ENCODE measurements at regions not wholly inside any gene's neighbourhood (a gene's known extent, or its start where the extent isn't known, plus 50 kb on each side); places are given as distances from the start of the nearest gene placed in this dataset.

GRCh38 chr4:126779436-126780166 is 853.2 kb upstream of the INTU start:
- DNase-seq (ENCODE audit: low read depth in 1 of 2, low spot score in 1 of 2), result no peak
- Histone ChIP-seq H3K27me3 (ENCODE audit: insufficient read depth, poor library complexity, severe bottlenecking) (no peaks in the 10 kb centered on the region), H3K4me3 (replicated peaks; ENCODE audit: insufficient read depth, low read length) (no peak overlapping the region), H3K27ac (replicated peaks) (no peak overlapping the region)
- TF ChIP-seq, protein P1, sequence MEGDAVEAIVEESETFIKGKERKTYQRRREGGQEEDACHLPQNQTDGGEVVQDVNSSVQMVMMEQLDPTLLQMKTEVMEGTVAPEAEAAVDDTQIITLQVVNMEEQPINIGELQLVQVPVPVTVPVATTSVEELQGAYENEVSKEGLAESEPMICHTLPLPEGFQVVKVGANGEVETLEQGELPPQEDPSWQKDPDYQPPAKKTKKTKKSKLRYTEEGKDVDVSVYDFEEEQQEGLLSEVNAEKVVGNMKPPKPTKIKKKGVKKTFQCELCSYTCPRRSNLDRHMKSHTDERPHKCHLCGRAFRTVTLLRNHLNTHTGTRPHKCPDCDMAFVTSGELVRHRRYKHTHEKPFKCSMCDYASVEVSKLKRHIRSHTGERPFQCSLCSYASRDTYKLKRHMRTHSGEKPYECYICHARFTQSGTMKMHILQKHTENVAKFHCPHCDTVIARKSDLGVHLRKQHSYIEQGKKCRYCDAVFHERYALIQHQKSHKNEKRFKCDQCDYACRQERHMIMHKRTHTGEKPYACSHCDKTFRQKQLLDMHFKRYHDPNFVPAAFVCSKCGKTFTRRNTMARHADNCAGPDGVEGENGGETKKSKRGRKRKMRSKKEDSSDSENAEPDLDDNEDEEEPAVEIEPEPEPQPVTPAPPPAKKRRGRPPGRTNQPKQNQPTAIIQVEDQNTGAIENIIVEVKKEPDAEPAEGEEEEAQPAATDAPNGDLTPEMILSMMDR (IDR thresholded peaks at IDR 0.05; ENCODE audit: insufficient read depth, low read length), result no peak
- TF ChIP-seq GABPA (IDR thresholded peaks at IDR 0.05; ENCODE audit: low read depth) (no peak), SPI1 (IDR thresholded peaks at IDR 0.05; ENCODE audit: borderline replicate concordance, low read depth) (no peak), POLR2AphosphoS5 (IDR thresholded peaks at IDR 0.05; ENCODE audit: low read depth) (no peak)
- TF ChIP-seq, protein P2, sequence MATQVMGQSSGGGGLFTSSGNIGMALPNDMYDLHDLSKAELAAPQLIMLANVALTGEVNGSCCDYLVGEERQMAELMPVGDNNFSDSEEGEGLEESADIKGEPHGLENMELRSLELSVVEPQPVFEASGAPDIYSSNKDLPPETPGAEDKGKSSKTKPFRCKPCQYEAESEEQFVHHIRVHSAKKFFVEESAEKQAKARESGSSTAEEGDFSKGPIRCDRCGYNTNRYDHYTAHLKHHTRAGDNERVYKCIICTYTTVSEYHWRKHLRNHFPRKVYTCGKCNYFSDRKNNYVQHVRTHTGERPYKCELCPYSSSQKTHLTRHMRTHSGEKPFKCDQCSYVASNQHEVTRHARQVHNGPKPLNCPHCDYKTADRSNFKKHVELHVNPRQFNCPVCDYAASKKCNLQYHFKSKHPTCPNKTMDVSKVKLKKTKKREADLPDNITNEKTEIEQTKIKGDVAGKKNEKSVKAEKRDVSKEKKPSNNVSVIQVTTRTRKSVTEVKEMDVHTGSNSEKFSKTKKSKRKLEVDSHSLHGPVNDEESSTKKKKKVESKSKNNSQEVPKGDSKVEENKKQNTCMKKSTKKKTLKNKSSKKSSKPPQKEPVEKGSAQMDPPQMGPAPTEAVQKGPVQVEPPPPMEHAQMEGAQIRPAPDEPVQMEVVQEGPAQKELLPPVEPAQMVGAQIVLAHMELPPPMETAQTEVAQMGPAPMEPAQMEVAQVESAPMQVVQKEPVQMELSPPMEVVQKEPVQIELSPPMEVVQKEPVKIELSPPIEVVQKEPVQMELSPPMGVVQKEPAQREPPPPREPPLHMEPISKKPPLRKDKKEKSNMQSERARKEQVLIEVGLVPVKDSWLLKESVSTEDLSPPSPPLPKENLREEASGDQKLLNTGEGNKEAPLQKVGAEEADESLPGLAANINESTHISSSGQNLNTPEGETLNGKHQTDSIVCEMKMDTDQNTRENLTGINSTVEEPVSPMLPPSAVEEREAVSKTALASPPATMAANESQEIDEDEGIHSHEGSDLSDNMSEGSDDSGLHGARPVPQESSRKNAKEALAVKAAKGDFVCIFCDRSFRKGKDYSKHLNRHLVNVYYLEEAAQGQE (IDR thresholded peaks at IDR 0.05; ENCODE audit: insufficient replicate concordance, low read depth), result no peak

GRCh38 chr4:126783191-126783590 is 849.6 kb upstream of the INTU start:
- TF ChIP-seq SPI1 (IDR thresholded peaks at IDR 0.05; ENCODE audit: borderline replicate concordance, low read depth), result no peak
- no peak for TF ChIP-seq GABPA (IDR thresholded peaks at IDR 0.05; ENCODE audit: low read depth)
- TF ChIP-seq, protein P1 (IDR thresholded peaks at IDR 0.05; ENCODE audit: insufficient read depth, low read length), result no peak
- TF ChIP-seq POLR2AphosphoS5 (IDR thresholded peaks at IDR 0.05; ENCODE audit: low read depth), result no peak
- TF ChIP-seq, protein P2 (IDR thresholded peaks at IDR 0.05; ENCODE audit: insufficient replicate concordance, low read depth), result no peak
- no peak overlapping the region for H3K27ac ChIP-seq (replicated peaks)

DNA sequence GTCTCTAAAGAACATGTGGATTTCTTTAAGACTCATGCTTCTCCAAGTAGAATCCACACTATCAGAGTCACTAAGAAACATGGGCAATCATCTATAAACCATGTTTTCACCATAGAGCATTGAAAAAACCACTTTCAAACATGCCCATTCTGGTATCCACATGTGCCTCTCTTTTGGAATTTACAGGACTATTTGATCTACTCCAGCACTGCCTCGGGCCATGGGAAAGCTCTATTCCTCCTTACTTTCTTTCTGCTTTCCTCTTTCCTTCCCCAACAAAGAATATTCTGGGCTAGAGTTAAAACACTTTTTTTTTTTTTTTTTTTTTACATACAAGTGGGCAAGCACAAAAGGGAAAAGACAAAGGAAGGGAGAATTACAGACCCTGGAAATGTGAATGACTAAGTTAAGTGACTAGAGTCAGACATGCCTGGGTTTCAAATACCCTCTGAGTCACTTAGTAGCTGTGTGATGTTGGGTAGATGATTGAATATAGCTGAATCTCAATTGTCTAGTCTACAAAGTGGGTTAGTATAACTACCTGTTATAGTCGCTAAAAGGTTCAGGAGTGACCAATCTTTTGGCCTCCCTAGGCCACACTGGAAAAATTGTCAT is 847.7 kb upstream of the INTU start:
- H3K27ac ChIP-seq (replicated peaks), result no peak overlapping the region
- no peak for TF ChIP-seq GABPA (IDR thresholded peaks at IDR 0.05; ENCODE audit: low read depth)
- TF ChIP-seq SPI1 (IDR thresholded peaks at IDR 0.05; ENCODE audit: borderline replicate concordance, low read depth), result no peak
- TF ChIP-seq POLR2AphosphoS5 (IDR thresholded peaks at IDR 0.05; ENCODE audit: low read depth), result no peak
- TF ChIP-seq, protein P2 (IDR thresholded peaks at IDR 0.05; ENCODE audit: insufficient replicate concordance, low read depth), result no peak
- H3K27me3 ChIP-seq (ENCODE audit: insufficient read depth, poor library complexity, severe bottlenecking), result no peaks in the 10 kb centered on the region
- H3K4me3 ChIP-seq (replicated peaks; ENCODE audit: insufficient read depth, low read length), result no peak overlapping the region
- DNase-seq (ENCODE audit: low read depth in 1 of 2, low spot score in 1 of 2), result no peak

More at GRCh38 chr4:126783191-126783590, 849.6 kb upstream of the INTU start:
- no peaks in the 10 kb centered on the region for H3K27me3 ChIP-seq (ENCODE audit: insufficient read depth, poor library complexity, severe bottlenecking)
- no peak overlapping the region for H3K4me3 ChIP-seq (replicated peaks; ENCODE audit: insufficient read depth, low read length)
- no peak for DNase-seq (ENCODE audit: low read depth in 1 of 2, low spot score in 1 of 2)

Measured in HL-60 (cell line).